Fibroblast of pulmonary artery (primary cell): ENCODE measurements at regions not wholly inside any gene's neighbourhood (a gene's known extent, or its start where the extent isn't known, plus 50 kb on each side); places are given as distances from the start of the nearest gene placed in this dataset.

Experiments
- DNase-seq: peaks from one replicate; pipeline ENCODE4 v3.0.0-alpha.2; 2010; ENCODE audit warnings: low read depth
- H3K4me3 ChIP-seq: replicated peaks from 2 replicates; pipeline ENCODE4 v1.5.1; 2011; ENCODE audit warnings: low read depth, mild to moderate bottlenecking, control low read depth, low read length, moderate library complexity
- TF ChIP-seq, protein P1 (sequence below): IDR thresholded peaks from 2 replicates; pipeline ENCODE4 v1.5.1; 2011; ENCODE audit warnings: mild to moderate bottlenecking, control low read depth, low read length, inconsistent platforms; ENCODE audit errors: missing control alignments

DNA sequence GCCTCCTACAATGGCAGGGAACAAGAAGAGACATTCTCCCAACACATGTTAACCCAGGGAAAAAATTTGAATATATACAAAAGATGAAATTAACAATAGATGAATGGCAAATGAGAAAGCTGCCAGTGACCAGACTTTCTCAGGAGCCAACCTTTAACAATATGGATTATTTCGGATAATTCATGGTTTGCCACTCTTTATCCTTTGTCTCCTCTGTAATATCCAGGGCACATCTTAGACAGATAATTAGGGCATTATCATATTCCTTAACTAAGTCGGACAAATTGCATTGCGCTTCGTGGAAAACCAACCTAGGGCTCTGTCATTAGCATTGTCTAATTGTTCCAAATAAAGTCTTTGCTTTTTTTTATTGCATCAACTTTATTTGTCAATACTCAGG, 97.3 kb downstream of the CDCA7 start:
- no peak overlapping the region for H3K4me3 ChIP-seq
- TF ChIP-seq, protein P1, sequence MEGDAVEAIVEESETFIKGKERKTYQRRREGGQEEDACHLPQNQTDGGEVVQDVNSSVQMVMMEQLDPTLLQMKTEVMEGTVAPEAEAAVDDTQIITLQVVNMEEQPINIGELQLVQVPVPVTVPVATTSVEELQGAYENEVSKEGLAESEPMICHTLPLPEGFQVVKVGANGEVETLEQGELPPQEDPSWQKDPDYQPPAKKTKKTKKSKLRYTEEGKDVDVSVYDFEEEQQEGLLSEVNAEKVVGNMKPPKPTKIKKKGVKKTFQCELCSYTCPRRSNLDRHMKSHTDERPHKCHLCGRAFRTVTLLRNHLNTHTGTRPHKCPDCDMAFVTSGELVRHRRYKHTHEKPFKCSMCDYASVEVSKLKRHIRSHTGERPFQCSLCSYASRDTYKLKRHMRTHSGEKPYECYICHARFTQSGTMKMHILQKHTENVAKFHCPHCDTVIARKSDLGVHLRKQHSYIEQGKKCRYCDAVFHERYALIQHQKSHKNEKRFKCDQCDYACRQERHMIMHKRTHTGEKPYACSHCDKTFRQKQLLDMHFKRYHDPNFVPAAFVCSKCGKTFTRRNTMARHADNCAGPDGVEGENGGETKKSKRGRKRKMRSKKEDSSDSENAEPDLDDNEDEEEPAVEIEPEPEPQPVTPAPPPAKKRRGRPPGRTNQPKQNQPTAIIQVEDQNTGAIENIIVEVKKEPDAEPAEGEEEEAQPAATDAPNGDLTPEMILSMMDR, result no peak
- no peak for DNase-seq

DNA sequence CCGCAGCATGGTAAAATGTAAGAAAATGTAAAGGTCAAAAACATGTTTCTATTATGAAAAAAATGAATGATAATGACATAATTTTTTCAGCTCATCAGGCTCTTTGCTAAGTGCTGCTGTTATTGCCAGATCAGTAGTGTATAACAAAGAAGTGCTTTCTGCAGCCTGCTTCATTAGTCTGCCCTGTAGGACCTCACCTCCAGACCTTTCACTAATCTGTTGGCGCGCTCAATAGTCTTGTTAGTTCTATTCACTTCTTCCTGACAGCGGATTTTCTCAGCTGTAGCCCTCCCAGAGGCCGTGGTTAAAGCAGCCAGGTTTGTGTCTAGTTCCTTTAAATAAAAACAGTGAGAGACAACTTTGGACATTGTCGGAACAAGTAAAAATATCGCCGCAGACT, 97.7 kb downstream of the CDCA7 start:
- no peak overlapping the region for H3K4me3 ChIP-seq
- DNase-seq, result no peak
- TF ChIP-seq, protein P1, result no peak

DNA sequence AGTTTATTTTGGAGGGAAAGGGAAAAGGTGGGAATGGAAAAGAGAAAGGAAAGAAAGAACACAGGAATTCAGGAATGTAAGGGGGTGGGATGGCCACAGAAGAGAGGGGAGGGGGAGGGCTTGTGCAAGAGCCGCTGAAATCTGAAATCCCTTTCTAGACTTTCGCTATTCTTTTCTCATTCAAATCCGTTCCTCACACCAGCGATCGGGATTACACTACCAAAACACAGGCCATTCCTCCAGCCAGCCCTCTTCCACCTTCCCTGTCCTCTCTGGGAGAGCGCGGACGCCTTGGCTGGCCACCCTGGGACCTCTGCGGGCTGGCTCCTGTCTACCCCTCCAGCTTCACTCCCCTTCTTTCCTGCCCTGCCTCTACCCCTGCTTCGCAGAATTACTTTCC, 102.3 kb downstream of the CDCA7 start:
- H3K4me3 ChIP-seq, result no peak overlapping the region
- DNase-seq, result no peak
- TF ChIP-seq, protein P1, result no peak

GRCh38 chr2:173457366-173457765, 102.7 kb downstream of the CDCA7 start:
- no peak overlapping the region for H3K4me3 ChIP-seq
- DNase-seq, result no peak
- TF ChIP-seq, protein P1, result no peak

DNA sequence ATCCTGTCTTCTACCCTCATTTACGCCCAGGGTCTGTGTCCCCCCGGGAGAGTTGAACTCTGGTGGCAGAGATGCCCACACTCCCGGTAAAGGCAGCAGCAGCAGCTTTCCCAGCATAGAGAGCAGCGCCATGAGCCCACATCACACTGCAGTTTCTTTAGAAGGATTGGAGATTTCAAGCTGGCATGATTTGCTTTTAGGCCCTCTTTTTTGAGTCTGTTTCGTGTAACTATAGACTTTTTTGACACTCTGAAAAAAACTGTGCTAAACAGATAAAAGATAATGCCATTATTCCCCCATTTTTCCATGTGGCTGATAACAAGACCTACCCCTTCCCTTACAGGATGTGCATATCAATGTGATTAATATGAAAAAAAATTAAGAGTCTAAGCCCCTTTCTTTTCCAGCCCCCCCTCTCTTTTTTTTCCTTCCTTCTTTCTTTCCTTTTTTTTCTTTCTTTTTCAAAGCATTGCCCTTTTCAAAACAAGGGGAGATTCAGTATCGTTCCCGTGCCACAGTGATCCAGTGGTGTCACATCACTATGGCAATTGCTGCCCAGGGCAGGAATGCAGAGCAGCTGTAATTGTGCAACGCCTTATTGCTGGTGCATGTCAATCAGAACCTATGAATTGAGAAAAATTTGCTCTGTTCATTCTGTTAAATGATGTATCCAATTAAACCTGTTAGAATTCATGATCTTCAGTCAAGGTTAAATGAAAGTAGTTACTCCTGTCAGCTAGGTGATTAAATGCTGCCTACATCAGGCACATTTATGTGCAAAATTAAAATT, 104.5 kb downstream of the CDCA7 start:
- no peak for DNase-seq
- TF ChIP-seq, protein P1, result no peak
- H3K4me3 ChIP-seq, result no peak overlapping the region

DNA sequence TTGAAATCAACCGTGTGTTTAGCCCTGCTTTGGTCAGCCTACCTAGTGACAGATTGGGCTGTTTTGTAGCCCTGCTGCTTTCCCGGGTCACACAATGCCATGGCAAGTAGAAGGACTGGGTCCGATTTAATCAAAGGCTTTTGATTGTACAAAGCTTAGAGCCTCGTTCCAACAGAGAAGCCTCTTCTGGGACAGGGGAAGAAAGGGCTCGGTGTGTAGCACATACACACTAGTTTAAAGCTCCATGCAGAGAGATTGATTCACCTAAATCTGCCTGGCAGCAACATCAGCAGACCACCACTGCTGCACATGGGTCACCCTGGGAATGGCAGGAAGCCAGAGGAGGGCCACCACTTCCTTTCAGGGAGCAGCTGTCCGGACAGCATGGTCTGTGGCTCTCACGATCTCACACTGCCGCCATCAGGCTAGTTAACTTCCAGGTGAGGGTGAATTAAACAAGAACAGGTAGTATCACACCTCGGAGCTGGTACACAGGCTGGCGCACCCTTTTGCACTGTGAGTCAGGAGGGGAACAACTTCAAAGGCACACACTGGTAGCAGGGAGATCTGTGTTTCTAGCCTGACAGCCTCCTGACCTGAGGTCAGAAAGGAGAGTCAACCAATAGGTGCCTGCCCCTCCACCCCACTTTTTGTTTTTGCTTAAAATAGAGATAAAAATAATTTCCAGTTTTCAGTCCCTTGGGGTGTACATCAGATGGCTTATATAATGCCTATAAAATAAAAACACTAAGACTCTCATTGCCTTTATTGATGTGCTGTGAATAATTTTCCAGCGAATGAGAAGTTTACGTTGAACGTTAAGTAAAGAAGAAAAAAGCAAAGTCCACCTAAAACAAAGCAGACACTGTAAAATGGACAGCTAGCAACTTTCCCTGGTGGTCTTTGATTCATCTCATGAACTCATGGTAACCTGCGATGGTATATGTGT, 108.5 kb downstream of the CDCA7 start:
- no peak for DNase-seq
- no peak overlapping the region for H3K4me3 ChIP-seq
- TF ChIP-seq, protein P1, result no peak
